ENCODE measurements at regions not wholly inside any gene's neighbourhood (a gene's known extent, or its start where the extent isn't known, plus 50 kb on each side); places are given as distances from the start of the nearest gene placed in this dataset.
"Not testable (repeated sequence)": the region's sequence is repeated elsewhere in the genome, so short reads cannot be mapped to it uniquely, and the experiment has no call there.

DNA sequence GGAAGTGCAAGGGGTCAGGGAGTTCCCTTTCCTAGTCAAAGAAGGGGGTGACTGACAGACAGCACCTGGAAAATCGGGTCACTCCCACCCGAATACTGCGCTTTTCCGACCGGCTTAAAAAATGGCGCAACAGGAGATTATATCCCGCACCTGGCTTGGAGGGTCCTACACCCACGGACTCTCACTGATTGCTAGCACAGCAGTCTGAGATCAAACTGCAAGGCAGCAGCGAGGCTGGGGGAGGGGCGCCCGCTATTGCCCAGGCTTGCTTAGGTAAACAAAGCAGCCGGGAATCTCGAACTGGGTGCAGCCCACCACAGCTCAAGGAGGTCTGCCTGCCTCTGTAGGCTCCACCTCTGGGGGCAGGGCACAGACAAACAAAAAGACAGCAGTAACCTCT lies 333.8 kb downstream of the CENPW start:
- DNase-seq, result not testable (repeated sequence)

DNA sequence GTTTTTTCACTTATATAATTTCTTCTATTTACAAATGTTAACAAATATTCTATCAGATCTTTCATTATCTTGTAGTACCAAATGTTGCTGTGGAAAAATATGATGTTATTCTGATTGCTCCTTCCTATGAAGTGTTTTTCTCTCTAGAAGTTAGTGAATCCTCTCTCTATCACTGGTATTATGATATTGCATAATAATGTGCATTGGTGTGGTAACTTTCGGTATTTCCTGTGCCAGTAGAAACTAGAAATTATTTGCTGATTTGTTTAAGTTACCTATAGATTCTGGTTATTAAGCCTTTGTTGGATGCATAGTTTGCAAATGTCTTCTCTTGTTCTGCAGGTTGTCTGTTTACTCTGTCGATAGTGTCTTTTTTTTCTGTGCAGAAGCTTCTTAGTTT lies 342.5 kb downstream of the CENPW start:
- peak; percentile 3 for DNase-seq

DNA sequence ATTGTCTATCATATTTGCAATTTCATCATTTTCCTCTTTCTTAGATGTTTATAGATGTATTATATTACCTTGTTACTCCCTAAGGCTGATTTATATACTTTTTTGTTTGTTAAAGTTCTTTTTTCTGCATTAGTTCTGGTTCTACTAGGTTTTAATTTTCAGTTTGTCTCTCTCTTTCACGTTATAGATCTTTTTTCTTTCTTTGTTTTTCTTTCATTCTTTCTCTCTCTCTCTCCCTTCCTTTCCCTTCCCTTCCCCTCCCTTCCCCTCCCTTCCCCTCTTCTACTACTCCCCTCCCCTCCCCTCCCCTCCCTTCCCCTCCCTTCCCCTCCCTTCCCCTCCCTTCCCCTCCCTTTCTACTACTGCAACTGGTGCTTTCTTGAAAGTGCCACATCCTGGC lies 345.3 kb downstream of the CENPW start:
- DNase-seq, result no peak

DNA sequence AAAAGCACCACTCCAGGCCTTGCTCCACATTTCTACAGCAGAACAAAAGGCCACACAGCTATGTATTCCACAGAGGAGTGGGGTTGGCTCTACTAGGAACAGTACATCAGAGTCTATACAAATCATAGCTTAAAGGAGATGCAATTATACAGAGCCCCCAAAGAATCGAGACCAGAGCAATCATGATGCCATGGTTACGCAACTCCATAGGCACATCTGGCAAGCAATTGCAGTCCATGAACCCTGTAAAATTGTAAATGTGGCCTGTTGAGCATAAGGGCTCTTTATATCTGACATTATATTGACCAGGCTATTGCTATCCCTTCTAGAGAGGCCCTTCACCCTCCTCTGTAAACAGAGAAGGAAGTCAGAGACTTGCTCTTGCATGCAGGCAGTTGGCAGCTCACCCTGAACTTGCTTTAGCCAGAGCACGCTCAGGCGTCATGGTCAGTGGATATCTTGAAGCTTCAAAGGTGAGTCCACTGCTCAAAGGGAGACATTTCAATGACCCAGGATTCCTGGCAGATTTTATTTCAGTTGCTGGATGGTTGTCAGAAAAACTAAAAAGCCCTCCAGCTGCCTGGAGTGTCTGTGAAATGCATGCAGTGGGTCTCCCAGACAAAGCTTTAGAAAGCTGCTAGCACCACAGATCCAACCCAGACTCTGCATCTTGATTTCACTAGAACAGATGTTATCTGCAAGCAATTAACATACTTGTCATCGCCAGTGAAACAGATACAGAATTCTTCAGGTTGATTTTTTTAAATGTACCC lies 357.2 kb downstream of the CENPW start:
- no peak for DNase-seq

DNA sequence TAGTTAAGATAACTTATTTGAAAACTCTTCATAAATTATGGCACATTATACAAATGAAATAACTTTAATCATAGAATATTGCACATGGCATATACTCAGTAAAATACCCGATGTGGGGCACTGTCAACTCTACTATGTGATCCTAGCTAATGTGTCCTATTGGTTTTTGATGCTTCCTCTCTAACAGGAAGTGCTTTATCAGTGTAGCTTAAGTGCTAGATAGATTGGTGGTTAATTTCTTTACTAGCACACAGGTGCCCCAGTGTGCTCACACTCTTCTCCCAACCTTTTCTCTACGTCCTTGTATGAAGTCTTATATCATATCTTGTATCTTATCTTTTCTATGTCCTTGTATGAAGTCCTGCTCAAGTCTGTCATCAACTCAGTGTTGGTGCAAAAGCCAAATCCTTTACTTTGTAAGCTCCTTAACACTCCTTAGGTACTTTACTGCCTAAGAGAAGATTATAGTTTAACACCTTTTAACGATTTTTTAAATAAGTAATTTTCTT lies 358.9 kb downstream of the CENPW start:
- no peak for DNase-seq

DNA sequence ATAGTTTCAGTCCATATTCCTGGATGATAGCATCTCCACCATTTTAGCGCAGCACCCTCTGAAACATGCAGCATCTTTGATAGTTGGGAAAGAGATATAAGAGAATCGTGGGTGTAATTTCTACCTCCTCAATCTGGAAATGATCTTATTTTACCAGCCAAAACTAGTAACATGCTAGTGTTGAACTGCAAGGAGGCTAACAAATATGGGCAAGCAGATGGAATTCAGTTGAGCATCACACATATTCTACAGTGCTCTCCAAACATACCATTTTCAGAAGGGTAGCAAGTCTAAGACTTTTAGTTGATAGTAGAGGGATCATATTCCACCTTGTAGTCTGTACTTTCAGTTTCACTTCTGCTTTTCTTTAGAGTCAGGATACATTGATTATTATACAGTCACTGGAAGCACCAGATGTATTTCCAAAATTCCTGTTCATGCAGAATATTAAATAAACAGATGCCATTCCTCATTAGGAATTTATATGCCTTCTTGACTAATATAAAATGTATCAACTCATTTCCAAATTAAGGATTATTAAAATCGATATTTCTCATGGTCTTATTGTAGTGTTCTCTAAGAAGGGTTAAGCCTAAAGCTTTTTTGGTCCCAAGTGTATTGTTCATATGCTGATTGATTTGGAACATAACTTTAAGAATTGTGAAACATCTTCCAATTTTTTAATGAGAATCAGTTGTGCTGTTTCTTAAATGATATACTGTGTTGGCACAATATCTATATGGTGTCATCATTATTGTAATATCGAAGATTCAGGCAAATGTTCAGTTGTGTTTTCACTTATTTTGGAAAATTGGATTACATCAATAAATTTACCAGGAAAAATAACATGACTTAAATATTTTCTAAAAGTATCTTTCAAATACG lies 362.0 kb downstream of the CENPW start:
- DNase-seq, result no peak

DNA sequence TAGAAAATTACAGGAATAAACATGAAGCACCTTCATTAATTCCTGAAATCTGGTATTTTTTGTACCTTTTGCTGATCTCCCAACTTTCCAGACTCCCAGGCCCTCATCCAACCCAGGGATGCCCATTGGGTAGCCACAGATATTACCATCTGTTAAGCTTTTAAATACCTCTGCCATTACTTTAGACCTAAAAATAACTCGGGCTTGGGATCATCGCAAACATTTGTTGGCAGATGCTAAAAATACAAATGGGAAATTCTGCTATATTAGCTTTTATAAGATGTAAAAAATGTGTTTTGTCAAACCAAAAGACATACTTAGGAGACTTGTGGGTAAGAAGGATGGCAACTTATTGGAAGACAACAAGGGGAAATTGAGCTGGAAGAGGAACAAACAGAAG lies 376.1 kb downstream of the CENPW start:
- no peak for DNase-seq

DNA sequence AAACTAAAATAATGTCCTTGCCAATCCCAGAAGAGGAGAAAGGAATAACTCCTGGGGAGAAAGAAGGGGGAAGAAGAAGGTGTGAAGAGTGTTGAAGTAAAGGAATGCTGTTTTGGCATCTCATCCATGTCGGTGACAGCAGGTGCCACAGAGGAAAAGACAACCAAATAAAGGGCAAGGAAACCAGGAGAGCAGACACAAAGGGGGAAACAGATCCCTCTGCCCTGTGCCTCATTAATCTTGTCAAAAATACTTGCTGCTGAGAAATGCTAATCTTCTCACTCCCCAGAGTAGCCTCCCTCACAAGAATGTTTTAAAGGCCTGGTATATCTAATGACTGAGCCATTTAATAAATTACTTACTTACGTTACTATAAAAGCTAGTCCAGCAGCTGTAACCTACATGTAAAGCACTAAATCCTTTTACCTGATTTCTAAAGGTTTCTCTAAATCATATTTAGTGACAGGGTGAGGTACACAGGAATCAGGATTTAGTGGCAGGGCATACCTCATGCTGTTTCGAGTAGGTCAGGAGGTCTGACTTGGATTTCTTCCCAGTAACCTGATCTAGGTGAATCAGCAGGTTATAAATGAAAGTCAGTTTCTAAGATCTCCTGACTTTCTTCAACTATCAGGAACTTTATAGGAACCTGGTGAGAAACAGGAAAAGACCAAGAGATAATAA lies 377.1 kb downstream of the CENPW start:
- DNase-seq, result no peak

DNA sequence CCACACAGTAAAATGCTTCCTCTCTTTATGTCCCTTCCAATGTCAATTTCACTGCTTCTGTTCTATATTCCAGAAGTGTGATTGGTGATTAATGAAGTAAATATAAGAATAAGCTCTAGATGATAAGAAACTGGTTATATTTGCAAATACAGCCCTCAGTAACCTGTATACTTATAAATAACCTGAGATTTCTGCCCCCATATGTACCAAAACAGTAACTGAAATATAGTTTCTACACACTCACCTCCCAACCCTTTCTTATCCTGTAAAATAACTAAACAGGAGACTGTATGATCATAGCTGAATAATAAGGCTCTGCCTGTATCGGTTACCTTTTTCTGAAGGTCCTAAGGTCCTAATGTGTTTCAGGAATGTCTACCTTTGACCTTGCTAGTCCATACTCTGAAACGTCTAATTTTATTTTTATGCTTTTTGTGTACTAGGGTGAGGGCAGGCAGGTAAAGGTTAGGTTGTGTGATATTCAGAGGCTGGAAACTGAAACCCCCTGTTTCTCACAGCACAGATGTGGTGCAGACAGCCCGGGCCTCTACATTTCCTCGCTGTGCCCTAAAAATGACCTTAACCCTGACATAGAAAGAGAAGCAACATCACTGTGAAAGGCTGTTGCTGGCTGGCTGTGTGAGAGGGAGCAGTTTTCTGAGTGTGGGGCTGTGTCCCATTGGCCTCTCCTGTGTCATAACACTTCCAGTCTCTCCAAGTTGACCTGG lies 378.8 kb downstream of the CENPW start:
- no peak for DNase-seq

DNA sequence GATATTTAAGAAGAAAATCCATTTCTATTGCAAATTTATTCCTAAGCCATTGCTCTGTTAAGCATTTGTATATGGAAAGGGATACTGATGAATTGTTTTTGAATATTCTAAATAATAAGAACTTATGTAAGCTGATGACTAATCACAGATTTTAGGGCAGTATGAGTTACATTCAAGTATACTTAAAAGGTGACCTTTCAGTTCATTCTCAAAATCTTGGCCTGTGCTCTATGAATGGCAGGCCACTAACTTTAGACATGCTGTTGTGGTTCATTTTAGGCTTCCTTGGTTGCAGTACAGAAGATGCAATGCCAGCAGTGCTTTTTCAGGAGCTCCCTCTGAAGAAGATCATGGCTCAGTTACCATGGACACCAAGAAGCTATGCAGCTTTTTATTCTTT lies 380.4 kb downstream of the CENPW start:
- no peak for DNase-seq

DNA sequence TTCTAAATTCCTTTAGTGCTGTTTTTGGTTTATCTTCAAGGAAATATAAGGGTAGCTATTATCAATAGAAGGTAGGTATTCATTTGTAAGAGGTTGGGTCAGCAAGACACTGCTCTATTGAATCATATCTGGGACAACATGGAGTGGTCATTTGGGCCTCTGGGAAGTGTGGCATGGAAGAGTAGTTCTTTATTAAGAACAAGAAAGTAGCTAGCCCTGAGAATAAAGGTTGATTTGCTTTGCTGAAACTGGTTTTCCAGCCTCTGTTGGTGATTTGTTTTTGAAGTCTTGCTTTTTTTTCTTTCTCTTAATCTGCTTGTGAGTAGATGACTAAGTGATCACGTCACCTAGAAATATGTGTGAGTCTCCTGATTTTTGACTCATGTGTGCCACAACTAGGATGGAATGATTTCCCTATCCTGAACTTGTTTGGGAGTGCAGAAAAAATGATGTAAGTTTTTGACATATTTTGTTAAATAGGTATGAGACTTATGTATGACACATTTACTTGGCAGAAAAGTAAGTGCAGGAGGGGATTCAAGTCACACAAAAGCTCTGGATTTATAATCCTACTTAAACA lies 381.8 kb downstream of the CENPW start:
- no peak for DNase-seq

DNA sequence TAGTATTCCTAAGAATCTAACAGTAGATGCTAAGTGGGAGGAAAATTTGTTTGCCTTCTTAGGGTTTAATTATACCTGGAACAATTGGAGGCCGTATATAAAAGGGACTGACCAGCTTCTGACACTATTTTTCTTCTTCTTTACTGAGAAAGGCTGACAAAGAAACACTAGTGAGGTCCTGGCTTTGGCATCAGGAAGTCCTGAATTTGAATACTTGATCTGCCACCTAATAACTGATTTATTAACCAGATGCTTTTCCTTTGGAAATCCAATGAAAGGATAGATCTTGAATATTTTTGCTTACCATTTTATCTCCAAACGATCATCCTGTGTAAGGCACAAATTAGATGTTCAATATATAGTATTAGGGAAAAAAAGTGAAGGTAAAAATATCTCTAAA lies 382.5 kb downstream of the CENPW start:
- DNase-seq, result no peak

DNA sequence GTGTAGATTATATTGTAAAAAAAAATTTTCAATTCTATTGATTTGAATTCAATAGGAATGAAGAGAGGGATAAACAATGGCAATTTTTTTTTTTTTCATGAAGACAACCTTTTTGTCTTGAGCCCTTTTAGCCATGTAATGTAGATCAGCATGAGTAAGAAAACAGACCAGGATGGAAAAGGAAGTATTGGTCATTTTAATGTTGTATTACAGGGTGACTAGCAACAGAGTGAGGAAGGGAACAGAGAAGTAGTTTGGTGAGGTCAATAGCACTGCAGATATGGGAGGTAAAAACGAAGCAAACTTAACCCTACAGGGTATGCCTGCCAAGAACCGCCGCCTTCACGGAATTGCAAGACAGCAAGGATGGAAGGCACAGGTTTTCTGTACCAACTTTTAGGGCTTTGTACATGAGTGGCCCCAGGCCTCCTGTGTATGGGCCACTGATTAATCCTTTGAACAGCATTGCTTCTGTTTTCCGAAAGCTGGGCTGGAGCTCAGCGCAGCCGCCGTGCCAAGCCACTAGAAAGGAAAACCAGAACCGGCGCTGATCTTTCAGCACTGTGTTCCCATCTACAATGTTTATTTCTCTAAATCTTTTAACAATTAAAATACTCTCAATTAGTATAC lies 383.7 kb downstream of the CENPW start:
- no peak for DNase-seq

DNA sequence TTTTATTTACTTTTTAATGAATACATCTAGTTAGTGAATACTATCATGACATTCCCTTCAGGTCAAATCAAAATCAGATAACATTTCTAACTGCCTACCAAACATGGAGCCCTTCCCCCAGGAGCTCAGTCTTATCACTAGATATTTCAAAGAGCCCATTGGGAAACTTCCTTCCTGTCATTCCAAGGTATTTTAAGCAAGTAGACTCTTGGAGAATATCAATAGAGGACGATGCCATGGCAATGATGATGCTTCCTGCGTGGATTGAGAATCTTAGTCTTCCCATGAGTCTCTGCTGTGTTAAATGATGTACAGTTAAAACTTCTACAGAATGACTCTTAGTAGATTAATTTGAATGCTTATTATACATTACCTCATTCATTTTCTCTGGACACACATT lies 384.9 kb downstream of the CENPW start:
- no peak for DNase-seq

DNA sequence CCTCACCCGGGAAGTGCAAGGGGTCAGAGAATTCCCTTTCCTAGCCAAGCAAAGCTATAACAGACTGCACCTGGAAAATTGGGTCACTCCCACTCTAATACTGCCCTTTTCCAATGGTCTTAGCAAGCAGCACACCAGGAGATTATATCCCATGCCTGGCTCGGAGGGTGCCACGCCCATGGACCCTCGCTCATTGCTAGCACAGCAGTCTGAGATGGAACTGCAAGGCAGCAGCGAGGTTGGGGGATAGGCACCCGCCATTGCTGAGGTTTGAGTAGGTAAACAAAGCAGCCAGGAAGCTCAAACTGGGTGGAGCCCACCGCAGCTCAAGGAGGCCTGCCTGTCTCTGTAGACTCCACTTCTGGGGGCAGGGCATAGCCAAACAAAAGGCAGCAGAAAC lies 386.5 kb downstream of the CENPW start:
- DNase-seq, result not testable (repeated sequence)

DNA sequence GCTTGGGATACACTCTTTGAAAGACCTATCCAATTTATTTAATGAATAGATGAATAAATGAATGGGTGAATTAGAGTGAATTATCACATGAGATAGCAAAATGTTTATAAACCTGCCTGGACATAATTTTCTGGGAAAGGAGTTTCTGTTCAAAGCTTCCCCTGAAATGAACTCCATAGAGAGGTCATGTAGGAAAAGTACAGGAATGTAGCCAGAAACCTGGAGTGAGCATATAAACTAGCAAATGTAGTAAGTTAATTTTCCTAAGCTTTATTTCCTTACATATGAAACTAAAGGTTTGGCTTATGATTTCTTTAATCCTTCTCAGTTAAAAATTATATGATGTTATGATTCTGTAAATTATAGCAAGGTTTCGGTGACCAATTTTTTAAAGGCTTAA lies 380.3 kb upstream of the RSPO3 start:
- no peak for DNase-seq

DNA sequence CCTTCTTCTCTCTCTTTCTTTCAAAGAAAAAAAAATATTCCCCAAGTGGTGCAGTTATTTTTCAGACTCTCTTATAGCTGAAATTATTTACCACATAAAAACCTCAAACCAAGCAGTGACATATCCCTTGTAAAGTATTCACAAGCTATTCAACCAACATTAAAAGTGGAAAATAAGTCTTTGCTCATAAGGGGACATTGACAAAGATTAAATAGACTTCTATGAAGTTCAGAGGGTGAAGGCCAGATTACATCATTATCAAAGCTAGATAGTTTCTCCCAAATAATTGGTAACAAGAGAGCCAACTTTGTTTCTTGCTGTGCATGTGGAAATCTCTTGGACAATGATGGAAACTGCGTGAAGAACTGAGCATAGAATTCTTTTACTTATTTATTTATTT lies 379.8 kb upstream of the RSPO3 start:
- no peak for DNase-seq

DNA sequence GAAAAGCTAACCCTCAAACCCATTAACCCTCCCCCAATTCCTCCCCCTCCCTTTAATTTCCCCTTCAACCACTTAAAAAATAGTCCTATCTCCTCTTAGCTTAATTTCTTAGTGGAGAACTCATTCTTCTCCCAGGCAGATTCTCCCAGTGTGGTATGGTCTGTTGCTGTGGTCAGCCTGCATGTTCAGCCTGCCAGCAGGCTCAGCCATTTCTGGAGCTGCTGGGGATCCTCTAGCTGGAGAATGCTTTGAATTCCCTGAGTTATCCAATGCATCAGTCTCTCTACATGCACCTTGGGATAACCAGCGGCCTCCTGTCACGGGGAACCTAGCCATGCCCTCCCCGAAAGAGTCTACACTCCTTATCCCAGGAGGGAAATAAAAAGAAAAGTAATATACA lies 375.4 kb upstream of the RSPO3 start:
- no peak for DNase-seq

DNA sequence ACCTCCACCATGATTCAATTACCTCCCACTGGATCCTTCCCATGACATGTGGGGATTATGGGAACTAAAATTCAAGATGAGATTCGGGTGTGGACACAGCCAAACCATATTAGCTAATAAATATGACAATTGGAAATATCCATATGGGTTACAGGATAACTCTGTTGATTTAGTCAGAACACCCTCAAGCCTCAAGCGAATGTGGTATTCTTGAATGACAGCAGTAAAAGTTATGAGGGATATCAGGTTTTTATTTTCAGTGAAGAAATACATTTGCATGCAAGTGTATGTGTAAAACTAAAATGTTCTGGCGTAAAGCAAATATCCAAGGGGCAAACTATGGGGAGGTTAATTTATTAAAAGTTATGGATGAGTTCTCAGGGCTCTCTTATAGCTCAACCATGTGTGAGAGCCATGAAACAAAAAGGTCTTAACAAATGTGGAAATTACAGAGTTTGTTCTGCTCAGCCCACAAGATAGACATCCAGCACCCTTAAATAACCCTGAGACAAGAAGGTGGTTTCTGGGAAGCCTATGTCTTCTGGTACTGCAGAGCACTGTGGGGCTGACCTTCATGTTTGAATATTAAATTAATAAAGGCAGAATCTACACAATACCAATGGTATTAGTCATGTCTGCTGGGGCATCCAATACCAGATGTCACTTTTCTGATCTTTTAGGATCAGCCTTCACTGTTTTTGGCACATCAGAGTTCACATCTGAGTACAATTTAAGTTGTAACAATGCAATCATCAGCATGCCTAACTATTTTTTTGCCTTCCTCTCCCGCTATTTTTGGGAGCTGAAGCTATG lies 370.5 kb upstream of the RSPO3 start:
- no peak for DNase-seq

DNA sequence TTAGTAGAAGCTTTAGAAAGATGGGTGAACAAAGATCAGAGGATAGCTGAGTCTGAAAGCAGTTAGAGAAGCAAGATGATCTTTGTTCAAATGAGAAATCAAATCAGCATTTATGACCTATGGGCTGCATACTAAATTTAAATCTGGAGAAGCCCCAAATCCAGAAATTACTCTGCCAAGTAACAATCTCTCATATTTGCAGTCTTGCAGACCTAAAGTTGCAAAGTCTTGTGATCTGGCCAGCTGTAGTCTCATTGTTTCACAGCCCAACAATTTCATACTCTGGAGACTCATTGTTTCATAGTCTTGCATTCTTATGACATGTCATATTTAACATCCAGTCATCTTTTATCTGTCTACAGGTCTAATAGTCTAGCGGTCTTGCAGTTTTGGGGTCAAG lies 364.9 kb upstream of the RSPO3 start:
- no peak for DNase-seq

DNA sequence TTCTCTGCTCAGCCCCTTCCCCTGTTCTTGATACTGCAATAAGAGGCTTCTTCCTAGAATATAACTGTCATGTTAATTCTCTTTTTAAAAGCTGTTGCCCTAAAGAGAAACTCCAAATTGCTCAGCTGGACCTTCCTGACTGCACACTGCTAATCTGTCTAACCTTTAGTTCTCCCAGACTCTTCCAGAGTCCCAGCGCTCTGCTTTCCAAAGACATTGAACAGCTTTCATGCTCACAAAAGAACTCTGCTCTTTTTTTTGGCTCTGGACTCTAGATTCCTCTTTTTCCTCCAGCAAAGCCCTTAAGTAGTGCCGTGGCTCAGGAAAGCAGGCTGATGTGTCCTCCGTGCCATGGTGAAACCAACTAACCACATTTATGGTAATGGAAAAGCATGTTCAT lies 356.6 kb upstream of the RSPO3 start:
- no peak for DNase-seq

Measured in MV-4-11 (cell line).